HepG2 (cell line): ENCODE measurements at regions not wholly inside any gene's neighbourhood (a gene's known extent, or its start where the extent isn't known, plus 50 kb on each side); places are given as distances from the start of the nearest gene placed in this dataset.

Source experiments
- ATAC-seq: fragments of 200-7000 bp; cut with Tn5 transposase; 3 replicates; pipeline ENCODE4 v1.9.1; 2020; ENCODE audit warnings: mild to moderate bottlenecking, moderate library complexity
- BruUV-seq: library from RNA; stranded (reverse); fragments of 400-500 nt; replicated peaks from 2 replicates; lab custom pipeline; 2021; lab: Mats Ljungman, UMichigan
- CTCF ChIA-PET: fragments of 300-600 bp; formaldehyde crosslinking; extraction: SDS; loops from one replicate; lab custom pipeline; 2021; ENCODE audit warnings: low total read pairs, inconsistent platforms, low intra/inter-chr PET ratio; lab: Yijun Ruan, JAX
- POLR2A ChIA-PET: fragments of 350-600 bp; sonication (Branson Sonifier 250); formaldehyde crosslinking; loops from one replicate; lab custom pipeline; 2020; ENCODE audit warnings: antibody characterized with exemption, inconsistent platforms; lab: Yijun Ruan, JAX
- DNase-seq: peaks from one replicate; pipeline ENCODE4 v3.0.0-alpha.2; 2015; ENCODE audit warnings: low spot score
- FAIRE-seq: peaks from 3 replicates; lab custom pipeline; 2011; peaks lifted over from hg19 to GRCh38; lab: Jason Lieb, UNC
- H2AFZ ChIP-seq: one replicate; pipeline ENCODE4 v1.6.1; 2011; ENCODE audit warnings: low read length, inconsistent platforms
- H3K27ac ChIP-seq: fragments of 300-600 bp; 3 replicates; pipeline ENCODE4 v1.8.0; 2011; ENCODE audit warnings: mixed run types, mild to moderate bottlenecking, mixed read lengths, low read length, inconsistent platforms; ENCODE audit not compliant: insufficient read depth; ENCODE audit errors: extremely low read length
- H3K27me3 ChIP-seq, 2 experiments: fragments of 200-600 bp in 1 of 2; 2 replicates in 1 of 2; 3 replicates in 1 of 2; pipeline versions ENCODE4 v1.6.0 to v1.8.0; 2011; ENCODE audit warnings: low read length in 2 of 2, mild to moderate bottlenecking in 2 of 2, moderate library complexity in 2 of 2, inconsistent platforms in 1 of 2; ENCODE audit not compliant: insufficient read depth in 2 of 2, control insufficient read depth in 1 of 2
- H3K36me3 ChIP-seq, 2 experiments: fragments of 200-600 bp in 1 of 2; replicated peaks in 1 of 2; 2 replicates in 1 of 2; 3 replicates in 1 of 2; pipeline versions ENCODE4 v1.5.1 to v1.8.0; 2011; ENCODE audit warnings: low read length in 2 of 2, inconsistent platforms in 1 of 2; ENCODE audit not compliant: insufficient read depth in 2 of 2, control insufficient read depth in 1 of 2
- H3K4me1 ChIP-seq: 2 replicates; pipeline ENCODE4 v1.5.1; 2012; ENCODE audit warnings: low read length, inconsistent platforms; ENCODE audit not compliant: insufficient read depth
- H3K4me2 ChIP-seq: 2 replicates; pipeline ENCODE4 v1.6.0; 2011; ENCODE audit warnings: low read depth, low read length, inconsistent platforms
- H3K4me3 ChIP-seq, 3 experiments: fragments of 200-600 bp in 1 of 3; sonication (generic), shearing (Covaris generic) in 1 of 3; replicated peaks in 1 of 3; 2 replicates each; pipeline ENCODE4 v1.5.1; 2011 to 2016; ENCODE audit warnings: low read length in 3 of 3, inconsistent platforms in 2 of 3, low read depth in 2 of 3, mild to moderate bottlenecking in 2 of 3, control low read depth in 1 of 3, mixed read lengths in 1 of 3; ENCODE audit not compliant: insufficient read depth in 1 of 3
- H3K79me2 ChIP-seq: one replicate; pipeline ENCODE4 v1.6.1; 2011; ENCODE audit warnings: low read length, inconsistent platforms; ENCODE audit not compliant: insufficient read depth
- H3K9ac ChIP-seq: 2 replicates; pipeline ENCODE4 v1.6.0; 2011; ENCODE audit warnings: mild to moderate bottlenecking, low read depth, low read length, inconsistent platforms; ENCODE audit not compliant: insufficient read depth
- H3K9me3 ChIP-seq: 2 replicates; pipeline ENCODE4 v1.5.1; 2012; ENCODE audit warnings: mild to moderate bottlenecking, low read length
- H4K20me1 ChIP-seq: 2 replicates; pipeline ENCODE4 v1.6.0; 2011; ENCODE audit warnings: inconsistent platforms, mild to moderate bottlenecking, low read length, moderate library complexity; ENCODE audit not compliant: insufficient read depth
- DPF2 ChIP-seq: sonication (generic); formaldehyde crosslinking; IDR thresholded peaks from 2 replicates; pipeline ENCODE4 v1.4.0; 2020; ENCODE audit warnings: mild to moderate bottlenecking, low read depth, missing genetic modification reagents, borderline replicate concordance
- IKZF4 ChIP-seq: sonication (generic); formaldehyde crosslinking; IDR thresholded peaks from 2 replicates; pipeline ENCODE4 v1.5.1; 2020; ENCODE audit warnings: borderline replicate concordance, mild to moderate bottlenecking, low read depth, missing genetic modification reagents; ENCODE audit errors: not compliant biosample characterization
- KDM1A ChIP-seq: IDR thresholded peaks from 2 replicates; pipeline ENCODE4 v1.6.1; 2016; ENCODE audit warnings: missing compliant biosample characterization
- MED8 ChIP-seq: sonication (generic); formaldehyde crosslinking; IDR thresholded peaks from 2 replicates; pipeline ENCODE4 v1.8.1; 2023; ENCODE audit warnings: mild to moderate bottlenecking, missing genetic modification reagents; ENCODE audit not compliant: insufficient replicate concordance
- NAIF1 ChIP-seq: sonication (generic); formaldehyde crosslinking; IDR thresholded peaks from 2 replicates; pipeline ENCODE4 v1.5.0; 2020; ENCODE audit warnings: mild to moderate bottlenecking, missing genetic modification reagents, borderline replicate concordance
- PCBP2 ChIP-seq: fragments of 200-400 bp; formaldehyde crosslinking; optimal IDR thresholded peaks from 2 replicates; pipeline ENCODE3; 2018; ENCODE audit warnings: low read length, low read depth; ENCODE audit not compliant: poor library complexity, severe bottlenecking
- RCOR2 ChIP-seq: IDR thresholded peaks from 2 replicates; pipeline ENCODE4 v1.6.1; 2016; ENCODE audit warnings: missing biosample characterization, missing genetic modification reagents
- RXRB ChIP-seq: IDR thresholded peaks from 2 replicates; pipeline ENCODE4 v1.6.1; 2016; ENCODE audit warnings: borderline replicate concordance, missing genetic modification reagents, missing compliant biosample characterization
- SAP130 ChIP-seq: IDR thresholded peaks from 2 replicates; pipeline ENCODE4 v1.6.1; 2016; ENCODE audit warnings: low read depth
- SPEN ChIP-seq: sonication (generic); formaldehyde crosslinking; IDR thresholded peaks from 2 replicates; pipeline ENCODE4 v1.5.1; 2020; ENCODE audit warnings: low read depth, mild to moderate bottlenecking, missing genetic modification reagents
- ZFY ChIP-seq: sonication (generic); formaldehyde crosslinking; IDR thresholded peaks from 2 replicates; pipeline ENCODE4 v1.4.0; 2020; ENCODE audit warnings: missing genetic modification reagents
- ZNF24 ChIP-seq: fragments of 450-650 bp; IDR thresholded peaks from 2 replicates; pipeline ENCODE4 v1.6.1; 2017; ENCODE audit warnings: antibody characterized with exemption, mild to moderate bottlenecking
- ZNF782 ChIP-seq: sonication (generic); formaldehyde crosslinking; IDR thresholded peaks from 2 replicates; pipeline ENCODE4 v1.4.0; 2020; ENCODE audit warnings: missing genetic modification reagents, mild to moderate bottlenecking, borderline replicate concordance
- ZNF850 ChIP-seq: sonication (generic); formaldehyde crosslinking; conservative IDR thresholded peaks from 2 replicates; pipeline ENCODE4 v1.9.0; 2021; ENCODE audit warnings: mild to moderate bottlenecking, missing genetic modification reagents
- WGBS: methylation state at CpG from one replicate; pipeline ENCODE4 v1.1.6; 2017; ENCODE audit warnings: low lambda C conversion rate; 5-methylcytosine and 5-hydroxymethylcytosine counted together
- in situ Hi-C: cut with HindIII; loops from 2 replicates; pipeline ENCODE4 v1.10.0; 2017; ENCODE audit warnings: low pct_unique_long_range_greater_than_20kb; ENCODE audit not compliant: extremely low pct_ligation_motif_present
- intact Hi-C: fragments of 100-400 bp; cut with micrococcal nuclease; formaldehyde crosslinking; loops from one replicate; pipeline ENCODE4 v1.10.0; 2022; ENCODE audit not compliant: unreplicated experiment
- TF ChIP-seq, protein P1 (sequence below): sonication (generic); formaldehyde crosslinking; IDR thresholded peaks from 2 replicates; pipeline ENCODE4 v1.8.1; 2023; ENCODE audit warnings: missing genetic modification reagents, mild to moderate bottlenecking, borderline replicate concordance
- TF ChIP-seq, protein P2 (sequence below): sonication (generic); formaldehyde crosslinking; IDR thresholded peaks from 2 replicates; pipeline ENCODE4 v1.4.0; 2020; ENCODE audit warnings: missing genetic modification reagents, low read depth, mild to moderate bottlenecking, borderline replicate concordance
- TF ChIP-seq, protein P3 (sequence below): IDR thresholded peaks from 2 replicates; pipeline ENCODE4 v1.6.1; 2016; ENCODE audit warnings: control low read depth
- TF ChIP-seq, protein P4 (sequence below): sonication (generic); formaldehyde crosslinking; IDR thresholded peaks from 2 replicates; pipeline ENCODE4 v1.4.0; 2020; ENCODE audit warnings: missing genetic modification reagents

GRCh38 chr7:126079151-126079550, 1149.5 kb upstream of the POT1 start:
- Histone ChIP-seq H3K27ac (no peak overlapping the region), H2AFZ (no peak overlapping the region), H3K4me3 (no peak overlapping the region), H3K4me1 (no peaks in the 10 kb centered on the region), H3K79me2 (no peaks in the 10 kb centered on the region), H3K9ac (no peak overlapping the region), H3K36me3 (no peaks in the 10 kb centered on the region), H4K20me1 (no peaks in the 10 kb centered on the region), H3K4me2 (no peak overlapping the region), H3K9me3 (peaks cover 72% of the 10 kb centered on the region), H3K27me3 (no peaks in the 10 kb centered on the region)
- intact Hi-C loops (no loop called here), in situ Hi-C loops (no loop called here)
- BruUV-seq = no TSS peak
- ChIA-PET POLR2A (no interaction called here), CTCF (no interaction called here)
- ATAC-seq = no peak
- WGBS = 43% methylated on average over 3 of the region's 3 CpGs
- TF ChIP-seq IKZF4 (CRISPR knock-in tag) (no peak), RCOR2 (CRISPR knock-in tag) (no peak), KDM1A (CRISPR knock-in tag) (no peak), PCBP2 (no peak), ZNF850 (CRISPR knock-in tag) (no peak), RXRB (CRISPR knock-in tag) (no peak), MED8 (no peak), ZNF24 (no peak), SPEN (no peak), ZFY (CRISPR knock-in tag) (no peak), ZNF782 (CRISPR knock-in tag) (no peak), SAP130 (CRISPR knock-in tag) (no peak), DPF2 (no peak), NAIF1 (CRISPR knock-in tag) (no peak)
- TF ChIP-seq, protein P1, sequence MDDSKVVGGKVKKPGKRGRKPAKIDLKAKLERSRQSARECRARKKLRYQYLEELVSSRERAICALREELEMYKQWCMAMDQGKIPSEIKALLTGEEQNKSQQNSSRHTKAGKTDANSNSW = no peak
- TF ChIP-seq, protein P2, sequence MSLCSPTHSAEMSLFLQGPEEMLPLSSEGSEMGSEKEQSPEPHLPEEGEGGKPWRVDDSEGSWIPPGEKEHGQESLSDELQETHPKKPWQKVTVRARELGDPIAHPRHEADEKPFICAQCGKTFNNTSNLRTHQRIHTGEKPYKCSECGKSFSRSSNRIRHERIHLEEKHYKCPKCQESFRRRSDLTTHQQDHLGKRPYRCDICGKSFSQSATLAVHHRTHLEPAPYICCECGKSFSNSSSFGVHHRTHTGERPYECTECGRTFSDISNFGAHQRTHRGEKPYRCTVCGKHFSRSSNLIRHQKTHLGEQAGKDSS (CRISPR knock-in tag) = no peak
- TF ChIP-seq, protein P3, sequence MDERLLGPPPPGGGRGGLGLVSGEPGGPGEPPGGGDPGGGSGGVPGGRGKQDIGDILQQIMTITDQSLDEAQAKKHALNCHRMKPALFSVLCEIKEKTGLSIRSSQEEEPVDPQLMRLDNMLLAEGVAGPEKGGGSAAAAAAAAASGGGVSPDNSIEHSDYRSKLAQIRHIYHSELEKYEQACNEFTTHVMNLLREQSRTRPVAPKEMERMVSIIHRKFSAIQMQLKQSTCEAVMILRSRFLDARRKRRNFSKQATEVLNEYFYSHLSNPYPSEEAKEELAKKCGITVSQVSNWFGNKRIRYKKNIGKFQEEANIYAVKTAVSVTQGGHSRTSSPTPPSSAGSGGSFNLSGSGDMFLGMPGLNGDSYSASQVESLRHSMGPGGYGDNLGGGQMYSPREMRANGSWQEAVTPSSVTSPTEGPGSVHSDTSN (CRISPR knock-in tag) = no peak
- TF ChIP-seq, protein P4, sequence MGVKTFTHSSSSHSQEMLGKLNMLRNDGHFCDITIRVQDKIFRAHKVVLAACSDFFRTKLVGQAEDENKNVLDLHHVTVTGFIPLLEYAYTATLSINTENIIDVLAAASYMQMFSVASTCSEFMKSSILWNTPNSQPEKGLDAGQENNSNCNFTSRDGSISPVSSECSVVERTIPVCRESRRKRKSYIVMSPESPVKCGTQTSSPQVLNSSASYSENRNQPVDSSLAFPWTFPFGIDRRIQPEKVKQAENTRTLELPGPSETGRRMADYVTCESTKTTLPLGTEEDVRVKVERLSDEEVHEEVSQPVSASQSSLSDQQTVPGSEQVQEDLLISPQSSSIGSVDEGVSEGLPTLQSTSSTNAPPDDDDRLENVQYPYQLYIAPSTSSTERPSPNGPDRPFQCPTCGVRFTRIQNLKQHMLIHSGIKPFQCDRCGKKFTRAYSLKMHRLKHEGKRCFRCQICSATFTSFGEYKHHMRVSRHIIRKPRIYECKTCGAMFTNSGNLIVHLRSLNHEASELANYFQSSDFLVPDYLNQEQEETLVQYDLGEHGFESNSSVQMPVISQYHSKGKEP = no peak
- no peak for FAIRE-seq
- no peak for DNase-seq
